ENCODE measurements at regions not wholly inside any gene's neighbourhood (a gene's known extent, or its start where the extent isn't known, plus 50 kb on each side); places are given as distances from the start of the nearest gene placed in this dataset.

DNA sequence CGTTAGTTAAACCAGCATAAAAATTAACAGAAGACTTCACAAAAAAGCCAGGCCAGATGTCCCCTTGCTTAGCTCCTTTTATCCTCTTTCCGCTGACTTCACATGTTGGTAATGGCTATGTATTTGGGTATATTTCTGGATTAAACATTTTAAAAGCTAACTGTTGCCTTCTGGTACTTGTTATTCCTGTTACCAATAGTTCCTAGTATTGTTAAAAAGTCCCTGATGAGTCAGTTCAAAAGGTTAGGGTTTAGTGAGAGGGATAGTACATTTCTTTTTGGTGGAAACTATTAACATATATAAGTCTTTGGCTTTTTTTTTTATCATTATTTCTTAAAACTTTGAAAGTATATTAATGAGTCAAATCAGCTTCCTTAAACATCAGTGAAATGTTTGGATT is 103.2 kb upstream of the ELL2 start:
- DNase-seq, result peak; percentile 27

DNA sequence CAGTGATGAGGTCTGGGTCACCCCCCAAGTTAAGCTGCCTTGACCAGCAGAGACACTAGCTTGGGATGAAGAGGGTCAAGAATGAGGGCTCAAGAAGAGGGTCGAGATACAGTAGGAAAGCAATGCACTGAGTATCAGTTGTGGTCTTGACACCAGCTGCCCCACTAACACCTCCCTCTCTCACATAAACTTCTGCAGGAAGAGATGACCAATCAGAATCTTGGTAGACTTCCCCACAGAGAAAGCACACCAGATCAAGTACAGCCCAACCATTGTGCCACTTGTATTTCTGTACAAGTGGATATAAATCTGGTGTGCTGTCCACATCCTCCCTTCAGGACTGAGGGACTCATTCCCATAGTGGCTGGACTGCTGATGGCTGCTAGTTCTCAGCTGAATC is 101.2 kb upstream of the ELL2 start:
- DNase-seq, result no peak

DNA sequence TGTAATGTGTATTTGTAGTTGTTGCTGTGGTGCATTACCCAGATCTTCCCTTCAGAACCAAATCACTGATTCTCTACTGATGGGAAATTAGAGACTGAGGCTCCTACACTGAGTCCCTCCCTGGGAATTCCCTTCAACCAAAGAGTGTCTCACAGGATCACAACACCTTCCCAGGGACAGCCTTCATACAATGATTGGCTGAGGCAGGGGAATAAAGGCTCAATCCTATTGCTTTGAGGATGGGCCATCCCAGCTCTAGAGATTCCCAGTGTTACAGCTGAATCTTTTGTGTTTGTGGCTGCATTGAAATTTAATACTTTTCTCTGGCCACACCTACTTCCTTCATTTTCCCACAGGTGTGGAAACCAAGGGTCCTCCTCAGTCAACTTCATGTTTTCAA is 96.4 kb upstream of the ELL2 start:
- no peak for DNase-seq

DNA sequence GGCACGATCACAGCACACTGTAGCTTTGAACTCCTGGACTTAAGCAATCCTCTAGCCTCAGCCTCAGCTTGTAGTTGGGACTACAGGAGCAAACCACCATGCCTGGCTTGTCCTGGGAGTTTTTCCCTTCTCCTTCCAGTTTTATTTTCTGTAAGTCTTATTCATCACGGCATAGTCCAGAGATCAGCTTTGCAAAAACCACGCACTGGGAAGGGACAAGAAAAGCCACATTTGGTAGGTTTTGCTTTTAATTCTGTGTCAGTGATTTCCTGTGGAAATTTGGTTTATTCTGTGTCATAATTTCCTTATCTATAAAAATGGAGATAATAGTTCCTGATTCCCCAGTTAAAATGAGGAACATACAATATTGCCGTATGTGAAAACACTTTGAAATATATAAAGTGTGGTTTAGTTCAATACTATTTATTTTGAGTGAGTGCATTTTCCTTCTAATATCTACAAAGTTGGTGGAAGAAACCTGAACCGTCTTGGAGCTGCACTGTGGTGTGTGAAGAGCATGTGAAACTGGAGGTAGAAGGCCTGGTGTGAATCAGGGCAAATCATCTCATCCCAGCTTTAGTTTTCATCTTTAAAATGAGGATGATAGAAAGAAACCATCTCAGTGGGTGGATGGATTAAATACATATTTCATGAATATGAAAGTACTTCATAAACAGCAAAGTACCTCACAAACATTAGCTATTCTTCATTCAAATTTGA is 92.8 kb upstream of the ELL2 start:
- DNase-seq, result no peak

DNA sequence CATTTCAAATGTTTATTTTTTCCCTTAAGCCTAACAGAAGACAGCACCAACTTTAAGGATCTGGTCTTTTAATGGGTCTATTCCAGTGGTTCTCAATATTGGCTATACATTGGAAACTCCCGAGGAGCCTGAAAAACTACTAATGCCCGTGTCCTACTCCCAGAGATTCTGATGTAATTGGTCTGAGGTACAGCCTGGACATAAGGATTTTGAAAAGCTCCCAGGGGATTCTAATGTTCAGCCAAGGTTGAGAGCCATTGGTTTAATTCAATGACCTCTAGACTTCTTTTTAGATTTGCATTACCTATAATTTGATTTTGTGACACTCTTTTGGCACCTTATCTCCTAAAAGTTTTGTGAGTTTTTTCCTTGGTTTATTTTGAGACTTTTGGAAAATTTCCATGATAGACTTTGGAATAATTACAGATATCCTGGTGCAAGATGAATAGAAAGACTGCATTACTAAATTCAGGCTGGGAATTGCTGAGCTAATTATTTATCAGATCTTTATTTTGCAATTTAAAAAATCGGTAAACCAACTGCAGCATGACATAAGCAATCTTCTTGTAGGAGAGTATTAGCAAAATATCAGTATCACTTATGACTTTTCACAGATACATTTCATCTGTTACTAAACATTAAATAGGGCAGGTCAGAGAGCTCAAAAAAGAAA is 91.5 kb upstream of the ELL2 start:
- DNase-seq, result no peak

DNA sequence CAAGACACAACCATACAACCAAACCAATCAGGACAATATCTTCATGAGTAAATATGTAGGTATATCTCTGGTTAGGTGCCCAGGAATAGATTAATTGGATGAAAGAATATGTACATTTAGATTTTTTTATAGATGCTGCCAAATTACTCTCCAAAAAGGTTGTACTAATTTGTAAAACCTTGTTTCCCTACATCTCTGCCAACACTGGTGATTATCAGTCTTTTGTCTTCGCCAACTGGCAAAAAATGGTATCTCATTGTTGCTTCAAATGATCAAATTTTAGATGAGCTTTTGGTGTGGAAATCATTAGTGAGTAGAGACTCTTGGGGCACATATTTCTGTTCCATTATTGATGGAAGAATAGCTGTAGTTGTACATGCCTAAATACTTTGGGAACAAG is 90.7 kb upstream of the ELL2 start:
- no peak for DNase-seq

DNA sequence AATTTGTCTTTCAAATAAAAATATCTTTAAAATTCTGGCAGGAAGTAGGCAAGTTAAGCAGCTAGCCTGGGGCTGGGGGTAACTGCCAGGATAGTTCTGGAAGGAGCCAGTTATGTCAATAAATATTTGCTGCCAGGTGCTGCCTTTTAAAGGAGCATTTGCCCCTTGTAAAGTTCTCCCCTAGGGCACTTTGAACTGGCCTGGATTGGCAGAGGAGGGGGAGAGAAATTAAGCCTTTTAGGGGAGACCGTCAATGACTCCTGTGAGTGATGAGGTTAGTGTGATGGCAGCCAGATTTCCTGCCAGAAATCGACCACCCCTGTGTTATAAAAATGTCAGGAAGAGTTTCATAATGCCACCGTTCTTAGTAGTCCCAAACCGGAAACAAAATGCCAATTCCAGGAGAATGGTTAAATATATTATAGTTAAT is 89.8 kb upstream of the ELL2 start:
- DNase-seq, result no peak

DNA sequence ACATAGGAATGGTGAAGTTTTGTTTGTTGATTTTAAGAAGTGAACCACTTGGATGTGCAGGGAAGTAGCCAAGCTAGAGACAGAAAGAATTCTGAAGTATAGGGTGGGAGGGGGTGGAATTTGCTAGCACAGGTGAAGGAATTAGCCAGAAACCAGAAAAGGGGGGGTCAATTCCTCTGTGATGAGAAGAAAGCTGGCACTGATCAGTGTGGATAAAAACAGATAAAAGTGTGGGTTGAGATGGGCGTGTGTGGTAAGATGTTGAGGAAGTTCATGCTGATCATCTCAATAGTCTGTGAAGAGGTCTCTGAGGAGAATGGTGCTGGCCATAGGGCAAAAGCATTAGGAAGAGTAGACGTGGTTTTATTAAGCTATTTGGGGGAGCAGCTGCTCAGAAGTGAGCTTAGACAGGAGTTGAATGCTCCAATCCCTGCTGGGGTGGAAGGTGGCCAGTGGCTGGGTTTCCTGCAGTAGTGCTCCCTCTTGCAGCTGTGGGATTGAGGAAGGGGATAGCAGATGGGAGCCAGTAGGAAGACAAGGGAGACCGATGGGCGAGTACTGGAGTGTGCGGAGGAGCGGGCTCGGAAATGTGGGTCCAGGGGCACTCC is 88.7 kb upstream of the ELL2 start:
- no peak for DNase-seq

DNA sequence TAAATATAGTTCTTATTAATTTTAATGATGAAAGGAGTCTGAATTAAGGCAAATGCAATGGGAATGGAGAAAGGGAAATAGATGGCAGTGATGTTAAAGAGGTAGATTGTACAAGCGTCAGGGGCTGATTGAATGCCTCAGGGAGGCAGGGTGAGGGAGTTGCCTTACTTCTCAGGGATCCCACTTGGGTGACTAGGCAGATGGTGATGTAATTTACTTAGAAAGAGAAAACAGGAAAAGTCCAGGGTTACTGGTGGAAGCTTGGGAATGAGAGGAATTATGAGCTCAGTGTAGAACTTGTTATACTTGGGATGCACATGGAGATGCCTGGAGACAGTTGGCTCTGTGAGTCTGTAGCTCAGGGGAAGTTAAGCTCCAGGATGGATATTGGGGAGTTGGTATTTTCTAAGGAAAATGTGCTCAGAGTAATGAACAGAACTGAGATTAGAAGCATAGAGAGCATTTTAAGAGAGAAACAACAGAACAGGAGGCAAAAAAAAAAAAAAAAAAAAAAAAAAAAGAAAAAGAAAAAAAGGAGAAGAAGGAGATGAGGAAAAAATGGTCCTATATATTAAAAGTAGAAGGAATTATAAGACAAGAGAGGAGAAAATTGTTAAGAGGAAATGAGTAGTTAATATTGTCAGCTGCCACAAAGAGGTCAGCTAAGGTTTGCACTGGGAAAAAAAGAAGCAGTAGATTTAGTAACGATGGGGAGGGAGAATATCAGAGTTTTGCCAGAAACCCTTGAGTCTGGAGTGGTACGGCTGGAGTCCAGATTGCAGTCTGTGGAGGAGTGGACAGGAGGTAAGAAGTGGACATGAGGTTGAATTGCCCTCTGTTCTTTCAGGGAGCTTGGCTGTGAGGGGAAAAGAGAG is 88.0 kb upstream of the ELL2 start:
- DNase-seq, result peak; percentile 57

DNA sequence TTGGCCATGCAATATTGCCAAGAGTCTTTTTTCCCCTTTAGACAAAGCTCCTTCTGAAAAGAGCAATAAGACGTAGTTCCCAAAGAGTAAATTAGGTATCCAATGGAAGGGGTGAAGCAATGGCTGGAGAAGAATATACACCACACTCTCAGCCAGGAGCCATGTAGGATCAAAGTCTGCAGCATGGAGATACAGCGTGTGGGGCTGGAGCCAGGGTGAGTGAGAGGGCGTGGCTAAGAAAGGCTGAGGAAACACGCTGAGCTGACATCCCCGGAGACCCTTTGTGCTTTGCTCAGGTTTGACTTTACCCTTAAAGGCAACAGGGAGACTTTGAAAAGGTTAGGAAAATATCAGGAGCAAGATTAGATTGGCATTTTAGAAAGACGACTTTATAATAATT is 87.1 kb upstream of the ELL2 start:
- DNase-seq, result no peak

DNA sequence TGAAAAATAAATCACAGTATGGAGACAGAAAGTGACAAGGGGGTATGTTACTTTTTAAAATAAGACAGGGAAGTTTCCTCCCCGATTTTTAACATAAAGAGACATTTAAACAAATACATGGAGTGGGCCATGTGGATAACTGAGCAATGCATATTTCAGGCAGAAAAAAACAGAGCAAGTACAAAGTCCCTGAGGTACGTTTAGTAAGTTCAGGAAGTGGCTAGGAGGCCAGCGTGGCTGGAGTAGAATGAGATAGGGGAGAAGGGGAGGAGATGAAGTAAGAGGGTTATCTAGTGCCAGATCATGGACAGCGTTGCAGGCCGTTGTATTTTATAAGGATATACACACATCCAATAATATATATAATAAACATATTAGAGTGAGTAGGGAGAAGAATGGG is 84.2 kb upstream of the ELL2 start:
- no peak for DNase-seq

DNA sequence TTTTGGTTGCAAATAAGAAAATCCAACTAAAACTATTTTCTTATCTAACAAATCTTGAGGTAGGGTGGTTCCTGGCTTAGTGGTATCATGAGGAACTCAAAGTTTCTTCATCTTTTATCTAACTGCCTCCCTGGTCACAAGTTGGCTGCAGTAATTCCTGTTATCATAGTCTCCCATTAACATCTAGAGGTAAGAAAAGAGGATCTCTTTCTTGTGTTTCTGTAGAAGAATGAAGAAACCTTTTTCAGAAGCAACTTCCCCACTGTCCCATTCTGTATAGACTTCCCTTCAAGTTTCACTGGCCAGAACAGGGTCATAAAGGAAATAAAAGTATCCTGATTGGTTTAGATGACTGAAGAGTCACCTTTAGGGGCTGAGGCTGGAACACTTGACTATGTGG is 81.8 kb upstream of the ELL2 start:
- DNase-seq, result no peak

DNA sequence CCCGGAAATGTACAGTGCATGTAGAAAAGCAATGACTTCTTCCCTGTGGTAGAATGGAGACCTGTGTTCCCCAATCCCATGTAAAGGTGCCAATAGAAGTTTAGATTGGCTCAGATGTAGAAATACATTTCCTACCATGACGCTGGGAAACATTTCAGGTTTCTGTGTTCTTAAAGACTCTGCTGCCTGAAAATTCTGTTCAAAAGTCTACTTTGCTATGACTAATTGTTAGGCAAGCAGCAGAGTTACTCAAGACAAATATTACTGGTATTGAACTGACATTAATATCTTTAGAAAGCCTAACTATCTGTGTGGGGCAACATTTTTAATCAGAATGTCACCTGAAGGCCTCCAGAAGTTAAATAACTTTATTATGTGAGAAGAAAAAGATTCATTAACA is 75.5 kb upstream of the ELL2 start:
- no peak for DNase-seq

DNA sequence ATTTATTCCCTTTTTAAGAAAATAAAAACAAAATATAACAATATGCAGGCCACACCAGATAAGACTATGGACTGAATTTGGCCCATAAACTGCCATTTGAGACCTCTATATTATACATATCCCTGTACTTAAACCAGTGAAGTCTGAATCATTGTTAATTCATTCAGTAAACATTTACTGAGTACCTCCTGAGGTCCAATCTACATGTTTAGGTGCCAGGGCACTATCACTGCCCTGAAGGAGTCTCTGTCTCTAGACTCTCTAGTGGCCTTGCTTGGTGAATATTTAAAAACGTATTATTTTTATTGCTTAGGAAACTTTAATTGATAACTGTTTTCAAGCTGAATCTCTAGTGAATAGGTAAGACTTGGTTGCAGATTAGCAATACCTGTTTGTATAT is 74.7 kb upstream of the ELL2 start:
- DNase-seq, result no peak

DNA sequence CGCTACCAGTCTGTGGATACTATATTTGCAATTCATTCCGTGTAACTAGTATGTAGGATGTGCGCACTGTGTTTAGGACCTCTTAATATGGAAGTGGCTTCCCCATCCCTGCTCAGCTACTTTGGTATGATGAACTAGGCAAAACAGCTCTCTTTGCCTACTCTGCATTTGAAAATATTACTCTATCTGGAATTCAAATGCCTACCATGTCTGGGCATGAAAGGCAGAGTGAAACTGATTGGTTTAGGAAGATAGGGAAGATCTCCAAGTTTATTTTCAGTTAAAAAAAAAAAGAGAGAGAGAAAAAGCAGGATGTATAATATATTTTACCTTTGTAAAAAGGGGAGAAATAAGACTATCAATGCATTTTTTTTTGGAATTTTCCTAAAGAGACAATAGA is 74.1 kb upstream of the ELL2 start:
- no peak for DNase-seq

DNA sequence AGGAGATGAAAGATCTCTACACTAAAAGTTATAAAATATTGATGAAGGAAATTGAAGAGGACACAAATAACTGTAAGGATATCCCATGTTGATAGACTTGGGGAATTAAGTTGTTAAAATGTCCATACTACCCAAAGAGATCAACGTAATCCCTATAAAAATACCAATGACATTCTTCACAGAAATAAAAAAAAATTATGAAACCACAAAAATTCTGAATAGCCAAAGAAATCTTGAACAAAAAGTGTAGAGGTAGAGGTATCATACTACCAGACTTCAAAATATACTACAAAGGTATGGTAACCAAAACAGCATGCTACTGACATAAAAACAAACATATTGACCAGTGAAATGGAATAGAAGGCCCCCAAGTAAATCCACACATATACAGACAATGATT is 71.5 kb upstream of the ELL2 start:
- DNase-seq, result no peak

DNA sequence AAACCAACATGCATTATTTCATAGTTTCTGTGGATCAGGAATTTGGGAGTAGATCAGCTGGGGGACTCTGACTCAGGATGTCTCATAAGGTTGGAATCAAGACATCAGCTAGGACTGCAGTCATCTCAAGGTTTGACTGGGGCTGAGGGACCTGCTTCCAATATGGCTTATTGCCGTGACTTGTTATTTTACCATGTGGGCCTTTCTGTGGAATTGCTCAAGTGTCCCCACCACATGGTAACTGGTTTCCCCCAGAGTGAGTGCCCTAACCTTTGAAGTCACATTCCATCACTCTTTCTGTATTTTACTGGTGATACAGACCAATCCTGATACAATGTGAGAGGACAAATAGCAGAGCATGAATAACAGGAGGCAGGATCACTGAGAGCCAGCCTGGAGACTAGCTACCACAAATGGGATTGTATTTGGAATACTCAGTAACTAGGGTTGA is 70.2 kb upstream of the ELL2 start:
- no peak for DNase-seq

DNA sequence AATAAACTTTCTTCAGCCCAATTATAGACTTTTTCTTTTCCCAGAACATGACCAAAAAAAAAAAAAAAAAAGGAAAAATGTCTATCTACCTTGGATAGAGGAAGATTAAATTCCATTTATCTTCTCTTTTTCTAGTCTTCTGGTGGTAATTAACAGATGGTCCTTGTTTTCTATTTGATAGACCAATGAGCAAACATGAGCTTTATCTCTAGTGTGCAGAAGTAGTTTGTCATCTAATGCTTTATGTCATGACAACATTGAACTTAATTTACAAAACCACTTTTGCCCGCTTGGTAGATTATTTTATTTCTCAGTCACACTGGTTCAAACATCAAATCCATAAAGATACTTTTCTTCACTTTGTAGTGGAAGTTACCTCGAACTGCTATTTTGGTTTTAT is 69.5 kb upstream of the ELL2 start:
- no peak for DNase-seq

DNA sequence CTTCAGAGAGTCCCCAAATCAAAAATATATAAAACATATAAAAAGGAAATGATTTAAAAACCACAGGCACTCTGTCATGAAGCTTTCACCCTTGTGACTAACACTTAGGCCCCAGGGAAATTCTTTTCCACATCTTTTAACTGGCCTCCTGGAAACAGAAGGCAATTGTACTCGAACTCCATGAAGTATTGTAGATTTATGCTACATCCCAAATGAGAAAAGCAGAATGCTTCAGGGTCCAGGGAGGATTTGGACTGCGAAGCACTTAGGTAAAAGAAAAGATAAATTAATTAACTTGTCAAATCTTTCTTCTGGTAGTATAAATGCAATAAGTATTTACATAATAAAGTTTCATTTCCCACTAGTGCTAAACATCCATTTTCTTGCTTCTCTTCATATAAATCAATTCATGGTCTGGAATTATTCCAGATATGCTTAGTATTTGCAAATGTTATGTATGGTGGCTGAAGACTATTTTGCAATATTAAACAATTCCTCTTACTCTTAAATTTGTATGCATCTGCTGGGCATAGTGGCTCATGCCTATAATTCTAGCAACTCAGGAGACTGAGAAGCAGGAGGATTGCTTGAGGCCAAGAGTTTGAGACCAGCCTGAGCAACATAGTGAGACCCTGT is 64.9 kb upstream of the ELL2 start:
- no peak for DNase-seq

DNA sequence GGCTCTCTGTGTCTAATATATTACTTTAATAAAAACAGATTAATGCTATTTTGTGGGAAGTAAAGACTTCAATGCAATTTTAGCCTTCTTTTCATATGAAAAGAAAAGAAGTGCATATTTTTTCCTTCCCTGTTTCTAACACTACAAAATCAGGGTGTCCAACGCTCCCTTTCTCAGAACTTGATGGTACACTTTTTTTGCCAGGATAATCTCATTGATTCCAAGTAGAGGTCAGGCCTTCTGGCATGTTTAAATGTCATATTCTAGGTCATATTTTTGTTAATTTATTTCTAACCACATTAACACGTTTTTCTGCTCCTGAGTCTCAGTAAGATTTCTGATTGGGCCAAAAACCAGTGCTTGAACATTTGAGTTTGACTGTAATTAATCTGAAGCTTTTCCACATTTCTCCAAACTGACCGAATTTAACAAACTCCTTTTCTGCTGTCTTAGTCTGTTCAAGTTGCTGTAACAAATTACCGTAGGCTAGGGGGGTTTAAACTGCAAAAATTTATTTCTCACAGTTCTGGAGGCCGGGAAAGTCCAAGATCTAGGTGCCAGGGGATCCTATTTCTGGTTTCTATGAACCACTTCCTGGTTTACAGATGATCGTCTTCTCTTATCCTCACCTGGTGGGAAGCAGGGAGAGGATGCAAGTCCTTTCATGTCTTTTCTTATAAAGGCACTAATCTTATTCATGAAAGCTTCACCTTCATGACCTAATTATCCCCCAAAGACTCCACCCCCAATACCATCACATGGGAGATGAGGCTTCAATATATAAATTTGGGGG is 63.2 kb upstream of the ELL2 start:
- no peak for DNase-seq

DNA sequence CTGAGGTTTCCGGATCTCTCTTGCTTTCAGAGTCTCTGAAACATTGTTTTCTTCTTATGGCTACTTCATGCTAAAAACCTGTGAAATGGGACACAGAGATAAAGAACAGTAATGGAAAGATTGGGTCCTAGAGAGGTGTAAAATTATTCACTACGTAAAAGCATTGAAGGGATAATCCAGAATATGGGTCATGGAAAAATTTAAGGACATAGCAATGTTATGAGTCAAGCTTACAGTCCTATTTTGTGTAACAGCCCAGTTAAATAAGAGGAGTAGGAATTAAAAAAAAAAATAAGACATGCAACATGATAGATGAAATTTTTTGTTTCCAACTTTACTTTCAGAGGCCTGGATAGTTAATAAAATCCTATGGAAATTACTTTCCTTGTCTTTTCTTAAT is 61.9 kb upstream of the ELL2 start:
- DNase-seq, result no peak

DNA sequence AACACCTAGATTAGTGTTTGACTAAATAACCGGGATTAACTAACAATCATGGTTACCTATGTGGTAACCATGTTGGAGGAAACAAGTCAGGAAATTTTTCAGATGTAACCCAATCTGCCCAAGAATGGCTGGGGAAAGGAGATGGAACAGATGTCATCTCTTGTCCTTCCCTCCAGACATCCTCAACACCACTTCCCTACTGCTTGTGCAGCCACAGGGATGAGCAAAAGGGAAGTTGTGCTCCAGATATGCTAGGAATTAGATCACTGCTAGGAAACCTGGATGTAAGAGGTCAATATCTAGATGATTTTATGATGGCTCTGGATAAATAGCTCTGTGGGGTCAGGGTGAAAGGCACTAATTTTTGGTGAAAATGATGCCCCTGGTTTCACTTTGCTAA is 61.3 kb upstream of the ELL2 start:
- DNase-seq, result no peak
